Keratinocyte (primary cell): ENCODE measurements at regions not wholly inside any gene's neighbourhood (a gene's known extent, or its start where the extent isn't known, plus 50 kb on each side); places are given as distances from the start of the nearest gene placed in this dataset.
"Not testable (repeated sequence)": the region's sequence is repeated elsewhere in the genome, so short reads cannot be mapped to it uniquely, and the experiment has no call there.

Experiments
- CTCF ChIP-seq, 3 experiments: IDR thresholded peaks in 1 of 3; conservative IDR thresholded peaks in 1 of 3; optimal IDR thresholded peaks in 1 of 3; 2 replicates in 2 of 3; 3 replicates in 1 of 3; pipeline versions ENCODE3 to v1.5.1; 2011; ENCODE audit warnings: low read length in 3 of 3, mild to moderate bottlenecking in 3 of 3, moderate library complexity in 2 of 3, control low read depth in 1 of 3, inconsistent platforms in 1 of 3; ENCODE audit not compliant: insufficient read depth in 2 of 3; ENCODE audit errors: extremely low read depth in 1 of 3
- EZH2 ChIP-seq: IDR thresholded peaks from one replicate; pipeline ENCODE4 v1.6.1; 2012; ENCODE audit warnings: inconsistent platforms, mild to moderate bottlenecking, low read length, moderate library complexity

DNA sequence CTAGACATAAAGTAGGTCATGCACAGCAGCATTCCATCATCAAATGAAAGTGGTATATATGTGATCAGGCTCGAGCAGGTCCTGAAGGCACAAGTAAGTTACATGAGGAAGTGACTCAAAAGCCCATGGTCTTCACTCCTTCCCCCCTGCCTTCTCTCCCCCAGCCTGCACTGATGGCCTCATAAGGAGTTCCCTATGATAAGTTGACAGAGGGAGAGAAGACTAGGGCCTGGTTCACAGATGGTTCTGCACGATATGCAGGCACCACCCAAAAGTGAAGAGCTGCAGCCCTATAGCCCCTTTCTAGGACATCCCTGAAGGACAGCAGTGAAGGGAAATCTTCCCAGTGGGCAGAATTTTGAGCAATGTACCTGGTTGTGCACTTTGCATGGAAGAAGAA is 57.5 kb upstream of the CCDC80 start:
- TF ChIP-seq CTCF (optimal IDR thresholded peaks at IDR 0.05 in 1 of 3, IDR thresholded peaks at IDR 0.05 in 1 of 3, conservative IDR thresholded peaks at IDR 0.05 in 1 of 3; ENCODE audit: extremely low read depth in 1 of 3, insufficient read depth in 2 of 3, low read length in 3 of 3); EZH2: not testable (repeated sequence)
